ENCODE measurements at regions not wholly inside any gene's neighbourhood (a gene's known extent, or its start where the extent isn't known, plus 50 kb on each side); places are given as distances from the start of the nearest gene placed in this dataset.

- in situ Hi-C loops (cut with MboI; ENCODE audit: low sequenced_read_pairs, unreplicated experiment) = no loop called here
- TF ChIP-seq, protein P1, sequence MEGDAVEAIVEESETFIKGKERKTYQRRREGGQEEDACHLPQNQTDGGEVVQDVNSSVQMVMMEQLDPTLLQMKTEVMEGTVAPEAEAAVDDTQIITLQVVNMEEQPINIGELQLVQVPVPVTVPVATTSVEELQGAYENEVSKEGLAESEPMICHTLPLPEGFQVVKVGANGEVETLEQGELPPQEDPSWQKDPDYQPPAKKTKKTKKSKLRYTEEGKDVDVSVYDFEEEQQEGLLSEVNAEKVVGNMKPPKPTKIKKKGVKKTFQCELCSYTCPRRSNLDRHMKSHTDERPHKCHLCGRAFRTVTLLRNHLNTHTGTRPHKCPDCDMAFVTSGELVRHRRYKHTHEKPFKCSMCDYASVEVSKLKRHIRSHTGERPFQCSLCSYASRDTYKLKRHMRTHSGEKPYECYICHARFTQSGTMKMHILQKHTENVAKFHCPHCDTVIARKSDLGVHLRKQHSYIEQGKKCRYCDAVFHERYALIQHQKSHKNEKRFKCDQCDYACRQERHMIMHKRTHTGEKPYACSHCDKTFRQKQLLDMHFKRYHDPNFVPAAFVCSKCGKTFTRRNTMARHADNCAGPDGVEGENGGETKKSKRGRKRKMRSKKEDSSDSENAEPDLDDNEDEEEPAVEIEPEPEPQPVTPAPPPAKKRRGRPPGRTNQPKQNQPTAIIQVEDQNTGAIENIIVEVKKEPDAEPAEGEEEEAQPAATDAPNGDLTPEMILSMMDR (IDR thresholded peaks at IDR 0.05; ENCODE audit: borderline replicate concordance, control extremely low read depth, extremely low read depth, insufficient read depth, missing control alignments) = no peak
- DNase-seq (ENCODE audit: low spot score) = no peak
These were observed 706.9 kb downstream of the METTL15 start for GRCh38 chr11:28815110-28815509.

- in situ Hi-C loops (cut with MboI; ENCODE audit: low sequenced_read_pairs, unreplicated experiment) = no loop called here
- no peak for DNase-seq (ENCODE audit: low spot score)
- TF ChIP-seq, protein P1 (IDR thresholded peaks at IDR 0.05; ENCODE audit: borderline replicate concordance, control extremely low read depth, extremely low read depth, insufficient read depth, missing control alignments) = no peak
These were observed 700.6 kb downstream of the METTL15 start for GRCh38 chr11:28808771-28809170.

- no peak for DNase-seq (ENCODE audit: low spot score)
- TF ChIP-seq, protein P1 (IDR thresholded peaks at IDR 0.05; ENCODE audit: borderline replicate concordance, control extremely low read depth, extremely low read depth, insufficient read depth, missing control alignments) = no peak
- in situ Hi-C loops (cut with MboI; ENCODE audit: low sequenced_read_pairs, unreplicated experiment) = no loop called here
These were observed 691.1 kb downstream of the METTL15 start for GRCh38 chr11:28799316-28799715.

GRCh38 chr11:28798286-28798685, 690.1 kb downstream of the METTL15 start:
- TF ChIP-seq, protein P1 (IDR thresholded peaks at IDR 0.05; ENCODE audit: borderline replicate concordance, control extremely low read depth, extremely low read depth, insufficient read depth, missing control alignments) = no peak
- no peak for DNase-seq (ENCODE audit: low spot score)
- in situ Hi-C loops (cut with MboI; ENCODE audit: low sequenced_read_pairs, unreplicated experiment) = no loop called here

DNA sequence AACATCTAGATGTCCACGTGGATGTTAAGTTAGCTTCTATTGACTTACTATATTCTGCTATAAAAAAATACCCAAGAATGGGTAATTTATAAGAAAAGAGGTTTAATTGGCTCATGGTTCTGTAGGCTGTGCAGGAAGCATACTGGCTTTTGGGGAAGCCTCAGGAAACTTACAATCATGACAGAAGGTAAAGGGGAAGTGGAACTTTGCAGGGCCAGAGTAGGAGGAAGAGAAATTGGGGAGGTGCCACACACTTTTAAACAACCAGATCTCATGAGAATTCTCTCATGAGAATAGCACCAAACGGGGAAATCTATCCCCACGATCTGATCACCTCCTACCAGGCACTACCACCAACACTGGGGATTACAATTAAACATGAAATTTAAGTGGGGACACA, 689.3 kb downstream of the METTL15 start:
- TF ChIP-seq, protein P1 (IDR thresholded peaks at IDR 0.05; ENCODE audit: borderline replicate concordance, control extremely low read depth, extremely low read depth, insufficient read depth, missing control alignments) = no peak
- in situ Hi-C loops (cut with MboI; ENCODE audit: low sequenced_read_pairs, unreplicated experiment) = no loop called here
- no peak for DNase-seq (ENCODE audit: low spot score)

- DNase-seq (ENCODE audit: low spot score) = no peak
- in situ Hi-C loops (cut with MboI; ENCODE audit: low sequenced_read_pairs, unreplicated experiment) = no loop called here
- TF ChIP-seq, protein P1 (IDR thresholded peaks at IDR 0.05; ENCODE audit: borderline replicate concordance, control extremely low read depth, extremely low read depth, insufficient read depth, missing control alignments) = no peak
These were observed 686.2 kb downstream of the METTL15 start for GRCh38 chr11:28794405-28794804.

- DNase-seq (ENCODE audit: low spot score) = no peak
- in situ Hi-C loops (cut with MboI; ENCODE audit: low sequenced_read_pairs, unreplicated experiment) = no loop called here
- TF ChIP-seq, protein P1 (IDR thresholded peaks at IDR 0.05; ENCODE audit: borderline replicate concordance, control extremely low read depth, extremely low read depth, insufficient read depth, missing control alignments) = no peak
These were observed 685.1 kb downstream of the METTL15 start for GRCh38 chr11:28793282-28793738.

All from GM13976 (cell line).